WTC11 (cell line): ENCODE measurements at regions not wholly inside any gene's neighbourhood (a gene's known extent, or its start where the extent isn't known, plus 50 kb on each side); places are given as distances from the start of the nearest gene placed in this dataset.

Source experiments
- CREB1 ChIP-seq: sonication (generic); formaldehyde crosslinking; IDR thresholded peaks from 2 replicates; pipeline ENCODE4 v1.8.0; 2023; ENCODE audit warnings: mild to moderate bottlenecking, missing genetic modification reagents
- CTCF ChIP-seq: fragments of 200-600 bp; IDR thresholded peaks from 2 replicates; pipeline ENCODE4 v1.8.0; 2022; ENCODE audit warnings: antibody characterized with exemption
- FOXJ3 ChIP-seq: sonication (generic); formaldehyde crosslinking; IDR thresholded peaks from 2 replicates; pipeline ENCODE4 v1.9.0; 2021; ENCODE audit warnings: missing genetic modification reagents, mild to moderate bottlenecking, borderline replicate concordance
- FOXP1 ChIP-seq: sonication (generic); formaldehyde crosslinking; IDR thresholded peaks from 2 replicates; pipeline ENCODE4 v1.8.0; 2022; ENCODE audit warnings: missing genetic modification reagents, mild to moderate bottlenecking, moderate library complexity, borderline replicate concordance
- JUN ChIP-seq: sonication (generic); formaldehyde crosslinking; IDR thresholded peaks from 2 replicates; pipeline ENCODE4 v1.8.0; 2023; ENCODE audit warnings: mild to moderate bottlenecking, missing genetic modification reagents
- TF ChIP-seq, protein P1 (sequence below): sonication (generic); formaldehyde crosslinking; IDR thresholded peaks from 2 replicates; pipeline ENCODE4 v1.8.1; 2022; ENCODE audit warnings: low read depth, missing genetic modification reagents, borderline replicate concordance
- TF ChIP-seq, protein P2 (sequence below): sonication (generic); formaldehyde crosslinking; IDR thresholded peaks from 2 replicates; pipeline ENCODE4 v1.8.0; 2023; ENCODE audit warnings: missing genetic modification reagents

DNA sequence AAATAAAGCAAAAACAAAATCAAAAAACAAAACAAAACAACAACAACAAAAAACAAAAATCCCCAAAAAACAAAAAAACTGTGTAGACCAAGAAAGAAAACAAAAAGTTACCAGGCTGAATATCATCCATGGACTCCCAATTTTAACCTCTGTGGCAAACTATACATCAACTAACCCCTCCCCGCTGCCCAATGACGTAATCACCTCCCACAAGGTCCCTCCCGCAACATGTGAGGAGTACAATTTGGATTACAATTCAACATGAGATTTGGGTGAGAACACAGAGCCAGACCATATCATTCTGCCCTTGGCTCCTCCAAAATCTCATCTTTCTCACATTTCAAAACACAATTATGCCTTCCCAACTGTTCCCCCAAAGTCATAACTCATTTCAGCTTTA lies 179.8 kb downstream of the DERA start:
- TF ChIP-seq, protein P1, sequence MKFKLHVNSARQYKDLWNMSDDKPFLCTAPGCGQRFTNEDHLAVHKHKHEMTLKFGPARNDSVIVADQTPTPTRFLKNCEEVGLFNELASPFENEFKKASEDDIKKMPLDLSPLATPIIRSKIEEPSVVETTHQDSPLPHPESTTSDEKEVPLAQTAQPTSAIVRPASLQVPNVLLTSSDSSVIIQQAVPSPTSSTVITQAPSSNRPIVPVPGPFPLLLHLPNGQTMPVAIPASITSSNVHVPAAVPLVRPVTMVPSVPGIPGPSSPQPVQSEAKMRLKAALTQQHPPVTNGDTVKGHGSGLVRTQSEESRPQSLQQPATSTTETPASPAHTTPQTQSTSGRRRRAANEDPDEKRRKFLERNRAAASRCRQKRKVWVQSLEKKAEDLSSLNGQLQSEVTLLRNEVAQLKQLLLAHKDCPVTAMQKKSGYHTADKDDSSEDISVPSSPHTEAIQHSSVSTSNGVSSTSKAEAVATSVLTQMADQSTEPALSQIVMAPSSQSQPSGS (CRISPR knock-in tag), result no peak
- TF ChIP-seq CTCF (no peak), FOXJ3 (CRISPR knock-in tag) (no peak), JUN (CRISPR knock-in tag) (no peak), CREB1 (CRISPR knock-in tag) (no peak), FOXP1 (CRISPR knock-in tag) (no peak)
- TF ChIP-seq, protein P2, sequence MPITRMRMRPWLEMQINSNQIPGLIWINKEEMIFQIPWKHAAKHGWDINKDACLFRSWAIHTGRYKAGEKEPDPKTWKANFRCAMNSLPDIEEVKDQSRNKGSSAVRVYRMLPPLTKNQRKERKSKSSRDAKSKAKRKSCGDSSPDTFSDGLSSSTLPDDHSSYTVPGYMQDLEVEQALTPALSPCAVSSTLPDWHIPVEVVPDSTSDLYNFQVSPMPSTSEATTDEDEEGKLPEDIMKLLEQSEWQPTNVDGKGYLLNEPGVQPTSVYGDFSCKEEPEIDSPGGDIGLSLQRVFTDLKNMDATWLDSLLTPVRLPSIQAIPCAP, result no peak
